ENCODE measurements at regions not wholly inside any gene's neighbourhood (a gene's known extent, or its start where the extent isn't known, plus 50 kb on each side); places are given as distances from the start of the nearest gene placed in this dataset.
"Not testable (repeated sequence)": the region's sequence is repeated elsewhere in the genome, so short reads cannot be mapped to it uniquely, and the experiment has no call there.

DNA sequence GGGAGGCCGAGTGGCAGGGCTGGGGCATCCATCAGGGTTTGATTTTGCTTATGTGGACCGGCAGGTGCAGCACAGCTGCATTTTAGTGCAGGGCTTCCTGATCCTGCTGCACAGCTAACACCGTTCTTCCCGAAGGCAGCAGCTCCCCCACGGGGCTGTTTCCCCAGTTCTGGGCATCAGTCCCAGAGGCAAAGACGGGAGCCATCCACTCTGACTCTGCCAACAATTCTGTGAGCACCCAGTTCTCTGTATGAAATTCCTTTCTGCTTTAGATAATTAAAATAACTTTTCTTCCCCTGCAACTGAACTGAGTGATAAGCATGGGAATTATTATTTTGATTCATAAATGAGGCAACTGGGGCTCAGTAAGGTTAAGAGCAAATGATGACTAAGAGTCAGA is 262.9 kb upstream of the ATP10A start:
- DNase-seq (ENCODE audit: low spot score) = no peak

DNA sequence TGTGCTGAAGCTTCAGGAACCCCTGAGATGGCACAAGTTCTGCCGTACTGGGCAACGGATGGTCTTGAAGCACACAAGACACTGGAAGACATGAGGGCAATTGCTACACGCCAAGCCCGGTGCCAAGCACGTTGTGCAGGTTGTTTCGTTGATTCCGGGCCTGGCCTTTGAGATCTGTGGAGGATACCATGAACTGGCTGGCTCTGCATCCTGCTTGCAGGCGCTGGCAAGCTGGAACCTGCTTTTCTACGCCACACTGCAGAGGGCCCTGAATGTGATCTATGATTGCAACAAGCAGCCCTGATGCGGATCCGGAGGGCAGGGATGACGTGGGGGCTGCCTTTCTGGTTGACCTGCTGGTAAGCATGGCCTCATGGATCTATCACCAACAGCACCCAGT is 262.5 kb upstream of the ATP10A start:
- DNase-seq (ENCODE audit: low spot score) = no peak

GRCh38 chr15:26119322-26119721 is 256.2 kb upstream of the ATP10A start:
- no peak for DNase-seq (ENCODE audit: low spot score)

- DNase-seq (ENCODE audit: low spot score) = no peak
These were observed 252.3 kb upstream of the ATP10A start for GRCh38 chr15:26115229-26115943.

GRCh38 chr15:26114128-26114527 is 251.0 kb upstream of the ATP10A start:
- not testable (repeated sequence) for DNase-seq (ENCODE audit: low spot score)

GRCh38 chr15:26113296-26113695 is 250.2 kb upstream of the ATP10A start:
- no peak for DNase-seq (ENCODE audit: low spot score)

GRCh38 chr15:26109203-26109602 is 246.1 kb upstream of the ATP10A start:
- no peak for DNase-seq (ENCODE audit: low spot score)

GRCh38 chr15:26106556-26106955 is 243.4 kb upstream of the ATP10A start:
- DNase-seq (ENCODE audit: low spot score) = no peak

- DNase-seq (ENCODE audit: low spot score) = peak; percentile 18
These were observed 239.9 kb upstream of the ATP10A start for GRCh38 chr15:26103002-26103404.

- no peak for DNase-seq (ENCODE audit: low spot score)
These were observed 239.2 kb upstream of the ATP10A start for GRCh38 chr15:26102365-26102764.

- DNase-seq (ENCODE audit: low spot score) = no peak
These were observed 238.3 kb upstream of the ATP10A start for GRCh38 chr15:26101443-26101842.

DNA sequence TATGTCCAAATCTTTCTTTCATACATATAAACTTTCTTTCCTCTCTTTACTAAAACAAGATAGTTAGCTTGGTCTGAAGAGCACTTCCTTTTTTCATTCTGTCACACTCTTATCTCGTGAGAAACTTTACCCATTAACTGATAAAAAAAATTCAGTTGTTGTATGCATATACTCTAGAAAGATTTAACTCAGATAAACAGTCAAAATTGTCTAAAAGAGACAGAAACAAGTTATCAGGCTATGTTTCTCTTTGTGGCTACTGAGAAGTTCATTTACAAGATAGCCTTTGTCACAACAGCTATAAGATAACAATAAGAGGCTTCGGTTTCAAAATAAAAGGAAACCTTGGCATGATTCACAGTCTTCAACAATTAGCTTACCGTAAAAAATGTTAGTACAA is 235.7 kb upstream of the ATP10A start:
- no peak for DNase-seq (ENCODE audit: low spot score)

- no peak for DNase-seq (ENCODE audit: low spot score)
These were observed 234.1 kb upstream of the ATP10A start for GRCh38 chr15:26097216-26097615.

GRCh38 chr15:26096581-26096980 is 233.5 kb upstream of the ATP10A start:
- DNase-seq (ENCODE audit: low spot score) = no peak

DNA sequence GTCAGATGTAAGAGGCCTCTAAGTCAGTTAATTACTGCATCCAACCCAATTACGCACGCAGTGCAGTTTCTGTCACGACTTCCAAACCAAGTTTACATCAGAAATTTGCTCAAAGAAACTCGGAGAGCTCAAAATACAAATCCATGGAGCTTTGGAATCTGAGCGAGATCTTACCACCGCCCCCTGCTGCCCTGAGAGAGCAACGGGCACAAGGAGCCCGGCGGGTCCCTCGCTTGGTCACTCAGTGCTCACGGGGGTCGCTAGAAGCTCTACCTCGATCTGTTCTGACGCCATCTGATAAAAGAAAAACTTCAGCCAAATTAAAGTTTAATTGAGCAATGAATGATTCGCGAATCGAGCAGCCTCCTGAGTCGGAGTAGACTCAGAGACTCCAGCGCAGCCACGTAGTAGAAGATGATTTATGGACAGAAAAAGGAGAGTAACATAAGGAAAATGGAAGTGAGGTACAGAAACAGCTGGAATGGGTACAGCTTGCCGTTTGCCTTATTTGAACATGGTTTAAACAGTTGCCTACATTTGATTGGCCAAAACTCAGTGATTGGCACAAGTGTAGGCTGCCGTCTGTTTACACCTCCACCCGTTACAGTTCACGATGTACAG is 232.7 kb upstream of the ATP10A start:
- no peak for DNase-seq (ENCODE audit: low spot score)

GRCh38 chr15:26091184-26091583 is 228.1 kb upstream of the ATP10A start:
- DNase-seq (ENCODE audit: low spot score) = no peak

- no peak for DNase-seq (ENCODE audit: low spot score)
These were observed 224.8 kb upstream of the ATP10A start for GRCh38 chr15:26087881-26088280.

DNA sequence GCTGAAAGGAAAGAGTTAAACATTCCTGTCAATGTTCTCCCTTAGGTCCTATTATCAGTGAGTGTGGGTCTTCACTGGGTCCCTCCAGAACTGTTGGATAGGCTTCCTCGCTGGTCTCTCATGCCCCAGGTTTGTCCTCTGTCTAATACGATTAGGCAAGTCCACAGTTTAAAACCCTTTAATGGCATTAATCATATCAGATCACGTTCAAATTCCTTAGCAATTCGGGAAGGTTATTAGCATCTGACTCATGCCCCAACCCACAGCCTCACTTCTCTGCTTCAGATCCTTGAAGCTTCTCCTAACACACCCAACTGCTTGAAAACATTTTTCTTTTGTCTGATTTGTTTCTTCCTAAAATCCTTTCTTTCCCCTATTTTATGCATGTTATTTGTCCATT is 224.3 kb upstream of the ATP10A start:
- peak; percentile 28 for DNase-seq (ENCODE audit: low spot score)

- DNase-seq (ENCODE audit: low spot score) = no peak
These were observed 221.6 kb upstream of the ATP10A start for GRCh38 chr15:26084771-26085170.

DNA sequence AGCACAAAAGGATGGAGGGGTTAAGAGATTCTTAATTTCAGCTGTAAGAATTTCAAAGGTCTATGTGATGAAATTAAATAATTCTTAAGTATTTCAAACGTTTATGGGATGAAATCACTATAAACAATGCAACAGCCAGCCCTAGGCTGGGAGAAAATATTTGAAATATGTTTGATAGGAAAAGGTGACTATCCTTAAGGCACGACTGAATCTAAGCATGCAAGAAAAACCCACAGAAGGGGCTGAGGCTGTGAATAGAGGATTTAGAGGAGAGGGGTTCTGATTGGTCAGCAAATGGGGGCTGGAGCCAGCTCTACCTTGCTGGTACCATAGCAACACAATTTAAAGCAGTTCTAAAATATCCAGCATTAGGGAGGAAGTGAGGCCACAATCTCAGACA is 220.8 kb upstream of the ATP10A start:
- DNase-seq (ENCODE audit: low spot score) = no peak

DNA sequence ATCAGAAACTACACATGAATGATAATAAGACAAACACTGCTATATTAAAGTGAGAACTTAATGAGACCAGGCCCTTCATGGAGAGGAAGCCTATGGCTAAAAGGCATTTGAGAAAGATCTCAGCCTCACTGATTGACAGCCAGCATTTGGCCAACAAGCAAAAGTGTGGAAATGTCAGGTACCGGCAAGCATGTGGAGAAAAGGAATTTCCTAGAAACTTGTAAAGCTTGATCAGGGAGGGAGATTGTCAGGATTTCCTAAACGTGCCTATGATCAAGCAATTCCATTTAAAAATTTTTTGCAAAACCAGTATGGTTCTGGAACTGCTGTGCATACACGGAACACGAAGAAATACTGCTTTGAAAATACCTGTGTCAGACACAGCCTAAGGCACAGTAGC is 220.3 kb upstream of the ATP10A start:
- DNase-seq (ENCODE audit: low spot score) = no peak

GRCh38 chr15:26082221-26083109 is 219.3 kb upstream of the ATP10A start:
- DNase-seq (ENCODE audit: low spot score) = peak; percentile 95

DNA sequence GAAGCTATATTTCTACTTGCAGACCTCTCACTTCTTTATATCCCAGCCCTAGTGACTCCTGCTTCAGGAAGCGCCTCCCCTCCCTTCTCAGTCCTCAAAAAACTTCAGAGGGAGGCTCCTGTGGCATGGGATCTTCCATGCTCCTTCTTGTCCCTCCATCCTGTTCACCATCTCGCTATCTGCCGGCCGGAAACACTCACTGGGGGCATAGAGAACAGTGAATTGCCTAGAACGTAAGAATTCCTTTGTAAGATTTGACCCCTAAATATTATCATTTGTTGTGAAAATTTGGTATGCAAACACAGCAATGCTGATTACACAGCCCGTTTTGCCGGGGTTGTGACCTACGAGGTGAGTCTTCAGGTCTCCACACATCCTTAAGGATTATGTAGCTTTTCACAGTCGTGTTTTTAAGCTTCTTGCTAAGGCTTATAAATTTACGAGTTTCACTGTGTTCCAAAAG is 218.7 kb upstream of the ATP10A start:
- no peak for DNase-seq (ENCODE audit: low spot score)

Measured in RKO (cell line).